ENCODE measurements at regions not wholly inside any gene's neighbourhood (a gene's known extent, or its start where the extent isn't known, plus 50 kb on each side); places are given as distances from the start of the nearest gene placed in this dataset.
"Not testable (repeated sequence)": the region's sequence is repeated elsewhere in the genome, so short reads cannot be mapped to it uniquely, and the experiment has no call there.

DNA sequence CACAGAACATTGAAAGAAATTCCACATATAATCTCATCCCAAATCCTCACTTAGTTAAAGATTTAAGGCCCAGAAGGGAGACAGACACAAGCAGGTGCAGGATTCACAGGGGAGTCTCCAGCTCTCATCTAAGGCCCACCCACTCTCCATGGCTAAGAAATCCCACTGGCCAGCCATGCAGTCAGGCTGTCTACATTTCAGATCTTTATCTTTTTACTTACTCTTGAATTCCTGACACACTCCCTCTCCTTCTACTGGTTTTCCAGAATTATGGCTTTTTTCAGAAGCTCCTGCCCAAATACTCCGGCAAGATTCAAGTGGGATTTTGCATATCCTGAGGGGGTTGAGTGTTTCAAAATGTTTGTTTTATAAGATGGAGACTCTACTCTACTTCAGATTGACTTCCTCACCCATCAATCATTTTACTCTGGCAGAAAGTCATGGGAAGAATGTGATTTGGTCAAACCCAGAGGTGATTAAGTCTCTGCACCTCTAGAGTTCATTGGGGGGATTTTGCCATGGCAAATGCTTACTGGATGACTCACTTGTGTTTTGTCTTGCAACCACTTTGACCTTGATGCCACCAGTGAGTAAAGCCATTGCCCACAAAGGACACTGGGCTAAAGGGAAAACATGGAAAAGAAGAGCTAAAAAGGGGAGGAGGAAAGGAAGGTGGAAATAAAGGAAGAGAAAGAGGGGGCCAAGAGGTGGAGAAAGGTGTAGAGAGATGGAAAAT is 688.8 kb upstream of the SALL1 start:
- no peak for ATAC-seq (ENCODE audit: low FRiP score)
- TF ChIP-seq, protein P1, sequence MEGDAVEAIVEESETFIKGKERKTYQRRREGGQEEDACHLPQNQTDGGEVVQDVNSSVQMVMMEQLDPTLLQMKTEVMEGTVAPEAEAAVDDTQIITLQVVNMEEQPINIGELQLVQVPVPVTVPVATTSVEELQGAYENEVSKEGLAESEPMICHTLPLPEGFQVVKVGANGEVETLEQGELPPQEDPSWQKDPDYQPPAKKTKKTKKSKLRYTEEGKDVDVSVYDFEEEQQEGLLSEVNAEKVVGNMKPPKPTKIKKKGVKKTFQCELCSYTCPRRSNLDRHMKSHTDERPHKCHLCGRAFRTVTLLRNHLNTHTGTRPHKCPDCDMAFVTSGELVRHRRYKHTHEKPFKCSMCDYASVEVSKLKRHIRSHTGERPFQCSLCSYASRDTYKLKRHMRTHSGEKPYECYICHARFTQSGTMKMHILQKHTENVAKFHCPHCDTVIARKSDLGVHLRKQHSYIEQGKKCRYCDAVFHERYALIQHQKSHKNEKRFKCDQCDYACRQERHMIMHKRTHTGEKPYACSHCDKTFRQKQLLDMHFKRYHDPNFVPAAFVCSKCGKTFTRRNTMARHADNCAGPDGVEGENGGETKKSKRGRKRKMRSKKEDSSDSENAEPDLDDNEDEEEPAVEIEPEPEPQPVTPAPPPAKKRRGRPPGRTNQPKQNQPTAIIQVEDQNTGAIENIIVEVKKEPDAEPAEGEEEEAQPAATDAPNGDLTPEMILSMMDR (IDR thresholded peaks at IDR 0.05) = no peak
- no peak for DNase-seq (ENCODE audit: low spot score)

DNA sequence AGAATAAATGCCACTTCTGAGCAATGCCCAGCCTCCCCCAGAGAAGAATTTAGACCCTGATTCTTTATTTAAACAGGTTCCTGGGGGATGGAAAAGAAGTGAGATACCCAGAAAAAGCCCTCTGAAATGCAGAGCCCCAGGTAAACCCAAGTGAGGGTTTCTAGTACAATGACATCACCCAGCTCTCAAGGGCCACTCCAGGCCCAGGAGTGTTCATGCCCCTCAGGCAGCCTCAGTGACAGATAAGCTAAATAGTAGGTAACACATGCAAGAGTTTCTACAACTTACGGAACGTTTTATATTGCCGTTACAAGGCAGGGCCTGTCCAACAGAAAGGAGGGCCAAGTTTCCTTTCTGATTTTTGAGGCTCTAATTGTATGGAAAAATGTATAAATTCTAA is 683.7 kb upstream of the SALL1 start:
- TF ChIP-seq, protein P1 (IDR thresholded peaks at IDR 0.05) = no peak
- DNase-seq (ENCODE audit: low spot score) (no peak), ATAC-seq (ENCODE audit: low FRiP score) (no peak)

DNA sequence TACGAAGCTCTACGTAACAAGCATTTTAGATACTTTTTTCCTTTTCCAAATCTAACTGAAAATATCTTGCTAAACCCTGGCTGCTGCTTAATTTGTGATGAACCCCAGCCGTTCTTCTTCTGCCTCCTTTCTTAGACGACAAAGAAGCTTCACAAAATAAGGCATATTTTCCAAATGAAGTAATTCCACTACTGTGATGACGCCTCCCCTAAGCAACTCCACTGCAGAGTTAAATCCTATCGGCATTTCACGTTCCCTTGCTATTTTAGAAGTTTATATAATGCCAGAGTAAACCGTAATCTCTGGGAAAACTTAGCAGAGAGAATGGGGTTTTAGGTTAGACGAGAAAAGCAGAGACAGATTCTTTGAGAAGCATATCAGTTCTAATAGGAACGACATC is 683.1 kb upstream of the SALL1 start:
- TF ChIP-seq, protein P1 (IDR thresholded peaks at IDR 0.05) = no peak
- DNase-seq (ENCODE audit: low spot score) = no peak
- no peak for ATAC-seq (ENCODE audit: low FRiP score)

DNA sequence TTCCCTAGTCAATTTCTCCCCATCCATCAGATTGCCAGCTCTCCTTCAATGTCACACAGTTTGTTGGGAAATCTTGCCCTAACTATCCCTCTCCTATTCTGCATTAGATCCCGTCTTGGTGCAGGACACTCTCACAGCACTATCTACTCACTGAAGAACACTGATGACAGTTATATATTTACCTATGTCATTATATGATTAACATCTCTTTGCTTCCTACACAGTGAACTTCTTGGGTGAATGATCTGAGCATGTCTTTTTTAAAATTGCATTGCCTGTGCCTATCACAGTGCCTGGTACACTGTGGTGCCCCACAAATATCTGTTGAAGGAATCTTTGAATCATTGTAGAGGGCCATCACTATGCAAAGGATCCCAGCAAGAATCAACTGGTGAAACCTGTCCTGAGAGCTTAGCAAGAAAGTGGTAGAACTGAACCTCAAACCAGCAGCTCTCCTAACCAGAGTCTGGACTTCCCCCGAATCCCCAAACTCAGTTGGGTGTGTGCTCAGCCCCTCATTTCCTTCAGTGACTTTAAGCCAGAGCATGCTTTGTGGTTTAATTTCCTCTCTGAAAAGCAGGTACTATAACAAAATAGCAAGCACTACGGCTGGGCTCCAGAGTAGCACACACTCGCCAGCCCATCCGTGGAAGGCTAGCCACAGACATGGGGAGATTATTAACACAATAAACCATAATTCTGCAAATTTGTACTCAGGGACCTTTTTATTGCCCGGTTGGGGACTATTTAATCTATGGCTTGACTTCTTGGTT is 680.7 kb upstream of the SALL1 start:
- TF ChIP-seq, protein P1 (IDR thresholded peaks at IDR 0.05) = no peak
- no peak for ATAC-seq (ENCODE audit: low FRiP score)
- DNase-seq (ENCODE audit: low spot score) = no peak

DNA sequence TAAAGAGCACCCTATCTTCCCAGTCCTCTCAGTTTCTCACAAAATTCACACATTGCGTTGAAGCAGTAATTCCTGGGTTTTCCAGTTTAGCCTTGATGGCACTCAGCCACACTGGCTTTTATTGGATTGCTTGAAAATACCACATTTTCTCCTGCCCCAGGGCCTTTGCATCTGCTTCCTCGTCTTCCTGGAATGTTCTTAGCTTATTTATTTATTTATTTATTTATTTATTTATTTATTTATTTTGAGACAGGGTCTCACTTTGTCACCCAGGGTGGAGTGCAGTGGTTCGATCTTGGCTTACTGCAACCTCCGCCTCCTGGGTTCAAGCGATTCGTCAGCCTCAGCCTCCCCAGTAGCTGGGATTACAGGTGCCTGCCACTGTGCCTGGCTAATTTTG is 680.0 kb upstream of the SALL1 start:
- not testable (repeated sequence) for ATAC-seq (ENCODE audit: low FRiP score); DNase-seq (ENCODE audit: low spot score)

DNA sequence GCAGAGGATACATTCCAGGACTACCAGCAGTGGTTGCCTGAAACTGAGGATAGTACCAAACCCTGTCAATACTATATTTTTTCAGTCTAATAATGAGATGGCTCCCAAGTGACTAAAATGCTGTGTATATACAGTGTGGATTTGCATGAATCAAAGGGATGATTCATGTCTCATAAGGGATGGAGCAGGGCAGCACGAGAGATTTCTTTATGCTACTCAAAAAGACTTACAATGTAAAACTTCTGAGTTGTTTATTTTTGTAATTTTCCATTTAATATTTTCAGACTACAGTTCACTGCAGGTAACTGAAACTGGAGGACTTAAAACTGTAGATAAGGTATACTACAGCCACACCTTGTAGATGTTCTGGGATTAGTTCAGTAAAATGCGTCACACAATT is 674.7 kb upstream of the SALL1 start:
- DNase-seq (ENCODE audit: low spot score) (no peak), ATAC-seq (ENCODE audit: low FRiP score) (no peak)
- TF ChIP-seq, protein P1 (IDR thresholded peaks at IDR 0.05) = no peak

DNA sequence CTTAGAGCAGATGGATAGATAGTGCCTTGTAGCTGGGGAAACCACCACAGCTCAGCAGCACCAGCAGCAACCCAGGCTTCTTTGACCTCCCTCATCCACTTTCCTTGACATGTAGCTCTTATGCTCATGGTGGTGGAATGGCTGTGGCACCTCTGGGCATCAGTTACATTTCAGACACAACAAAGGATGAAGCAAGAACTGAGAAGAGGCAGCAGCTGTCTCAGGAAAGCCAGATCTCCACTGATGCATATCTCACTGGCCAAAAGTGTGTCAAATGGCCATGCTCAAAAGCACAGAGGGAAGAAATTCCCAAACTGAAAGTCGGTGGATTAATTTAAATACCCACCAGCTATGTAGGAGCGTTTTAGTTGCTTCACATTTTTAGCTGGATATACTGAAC is 671.4 kb upstream of the SALL1 start:
- no peak for DNase-seq (ENCODE audit: low spot score)
- no peak for ATAC-seq (ENCODE audit: low FRiP score)
- TF ChIP-seq, protein P1 (IDR thresholded peaks at IDR 0.05) = no peak

Measured in omental fat pad (tissue), 3 donors.